Chondrocyte (in vitro differentiated cells): ENCODE measurements at regions not wholly inside any gene's neighbourhood (a gene's known extent, or its start where the extent isn't known, plus 50 kb on each side); places are given as distances from the start of the nearest gene placed in this dataset.
A peak's percentile ranks its signal among the peaks of the same experiment; 100 is the strongest.

Experiments used
- DNase-seq: peaks from one replicate; pipeline ENCODE4 v3.0.0; 2021; ENCODE audit warnings: mixed read lengths, low spot score
- H3K27ac Mint-ChIP-seq: one replicate; pipeline ENCODE4 v1.8.0; 2021; ENCODE audit warnings: mild to moderate bottlenecking, moderate library complexity, mixed read lengths; ENCODE audit not compliant: unreplicated experiment
- H3K27me3 Mint-ChIP-seq: 2 replicates; pipeline ENCODE4 v1.8.0; 2021; ENCODE audit warnings: low read depth, mixed read lengths
- H3K36me3 Mint-ChIP-seq: 2 replicates; pipeline ENCODE4 v1.8.0; 2021; ENCODE audit warnings: low read depth, mixed read lengths
- H3K4me1 Mint-ChIP-seq: 2 replicates; pipeline ENCODE4 v1.8.0; 2021; ENCODE audit warnings: low read depth, mild to moderate bottlenecking, mixed read lengths
- H3K4me3 Mint-ChIP-seq: one replicate; pipeline ENCODE4 v1.8.0; 2021; ENCODE audit warnings: mild to moderate bottlenecking, moderate library complexity, mixed read lengths; ENCODE audit not compliant: unreplicated experiment
- H3K9me3 Mint-ChIP-seq: 2 replicates; pipeline ENCODE4 v1.8.0; 2021; ENCODE audit warnings: low read depth, mixed read lengths
- TF ChIP-seq, protein P1 (sequence below): fragments of 200-600 bp; sonication (generic); IDR thresholded peaks from 2 replicates; pipeline ENCODE4 v1.5.0; 2021; ENCODE audit warnings: antibody characterized with exemption, mild to moderate bottlenecking, moderate library complexity

DNA sequence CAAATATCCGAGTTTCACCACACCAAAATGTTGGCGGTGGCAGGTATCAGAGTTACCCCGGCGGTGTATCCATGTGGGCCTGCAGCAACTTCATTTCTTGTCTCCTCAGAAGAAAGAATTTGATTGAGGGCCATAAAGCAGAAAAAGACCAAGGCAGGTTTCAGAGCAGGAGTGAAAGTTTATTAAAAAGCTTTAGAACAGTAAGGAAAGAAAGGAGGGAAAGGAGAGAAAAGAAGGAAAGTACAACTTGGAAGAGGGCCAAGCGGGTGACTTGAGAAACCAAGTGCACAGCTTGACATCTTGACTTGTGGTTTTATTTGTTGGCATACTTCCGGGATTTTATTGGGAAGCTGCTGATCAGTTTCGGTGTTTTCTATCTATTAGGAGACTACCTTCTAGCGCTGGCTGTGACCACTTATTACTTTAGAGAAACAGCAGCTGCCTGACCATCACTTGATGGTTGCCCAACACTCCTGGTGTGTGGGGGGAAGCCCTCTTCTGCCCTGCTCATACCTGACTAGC lies 75.5 kb upstream of the RAB3GAP2 start:
- H3K9me3 Mint-ChIP-seq = no peaks in the 10 kb centered on the region
- DNase-seq = no peak
- TF ChIP-seq, protein P1, sequence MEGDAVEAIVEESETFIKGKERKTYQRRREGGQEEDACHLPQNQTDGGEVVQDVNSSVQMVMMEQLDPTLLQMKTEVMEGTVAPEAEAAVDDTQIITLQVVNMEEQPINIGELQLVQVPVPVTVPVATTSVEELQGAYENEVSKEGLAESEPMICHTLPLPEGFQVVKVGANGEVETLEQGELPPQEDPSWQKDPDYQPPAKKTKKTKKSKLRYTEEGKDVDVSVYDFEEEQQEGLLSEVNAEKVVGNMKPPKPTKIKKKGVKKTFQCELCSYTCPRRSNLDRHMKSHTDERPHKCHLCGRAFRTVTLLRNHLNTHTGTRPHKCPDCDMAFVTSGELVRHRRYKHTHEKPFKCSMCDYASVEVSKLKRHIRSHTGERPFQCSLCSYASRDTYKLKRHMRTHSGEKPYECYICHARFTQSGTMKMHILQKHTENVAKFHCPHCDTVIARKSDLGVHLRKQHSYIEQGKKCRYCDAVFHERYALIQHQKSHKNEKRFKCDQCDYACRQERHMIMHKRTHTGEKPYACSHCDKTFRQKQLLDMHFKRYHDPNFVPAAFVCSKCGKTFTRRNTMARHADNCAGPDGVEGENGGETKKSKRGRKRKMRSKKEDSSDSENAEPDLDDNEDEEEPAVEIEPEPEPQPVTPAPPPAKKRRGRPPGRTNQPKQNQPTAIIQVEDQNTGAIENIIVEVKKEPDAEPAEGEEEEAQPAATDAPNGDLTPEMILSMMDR = no peak
- H3K27ac Mint-ChIP-seq = no peak overlapping the region
- no peaks in the 10 kb centered on the region for H3K36me3 Mint-ChIP-seq
- H3K4me1 Mint-ChIP-seq = peaks cover 4% of the 10 kb centered on the region
- peaks cover 6% of the 10 kb centered on the region for H3K27me3 Mint-ChIP-seq
- no peak overlapping the region for H3K4me3 Mint-ChIP-seq

DNA sequence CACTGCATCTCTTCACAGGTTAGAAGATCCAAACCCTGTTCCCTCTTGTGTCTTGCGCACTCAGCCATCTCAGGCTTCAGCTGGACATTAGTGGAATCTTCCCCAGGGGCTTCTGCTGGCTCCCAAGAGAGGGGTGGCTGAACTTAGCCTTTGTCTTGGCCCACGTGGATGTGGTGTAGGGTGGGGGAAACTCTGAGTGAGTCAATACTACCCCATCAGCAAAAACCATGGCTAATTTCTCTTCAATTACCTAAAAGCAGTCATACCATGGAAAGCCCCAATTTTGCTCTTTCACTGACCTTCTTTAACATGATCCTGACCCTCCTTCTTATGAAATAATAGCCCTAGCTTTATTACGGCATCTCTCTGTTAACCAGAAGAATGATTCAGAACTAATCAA lies 72.5 kb upstream of the RAB3GAP2 start:
- Mint-ChIP-seq H3K27ac (no peak overlapping the region), H3K4me1 (peaks cover 2% of the 10 kb centered on the region), H3K27me3 (peaks cover 6% of the 10 kb centered on the region), H3K4me3 (no peak overlapping the region), H3K9me3 (no peaks in the 10 kb centered on the region), H3K36me3 (no peaks in the 10 kb centered on the region)
- TF ChIP-seq, protein P1 = no peak
- DNase-seq = no peak

DNA sequence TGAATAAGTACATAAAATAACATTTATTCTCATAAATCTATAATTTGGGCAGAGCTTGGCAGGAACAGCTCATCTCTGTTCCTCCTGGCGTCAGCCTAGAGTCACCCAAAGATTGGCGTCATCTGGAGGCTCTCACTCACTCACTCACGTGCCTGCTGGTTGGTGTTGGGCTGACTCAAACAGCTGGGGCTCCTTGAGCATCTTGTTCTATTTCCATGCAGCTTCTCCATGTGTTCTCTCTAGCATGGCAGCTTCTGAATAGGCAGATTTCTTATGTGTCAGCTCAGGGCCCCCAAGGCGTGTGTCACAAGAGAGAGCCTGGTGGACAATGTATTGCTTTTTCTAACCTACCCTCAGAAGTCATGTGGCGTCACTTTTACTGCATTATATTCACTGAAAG lies 70.6 kb upstream of the RAB3GAP2 start:
- Mint-ChIP-seq H3K36me3 (no peaks in the 10 kb centered on the region), H3K27ac (no peak overlapping the region), H3K4me1 (no peaks in the 10 kb centered on the region), H3K9me3 (no peaks in the 10 kb centered on the region), H3K4me3 (no peak overlapping the region), H3K27me3 (peaks cover 4% of the 10 kb centered on the region)
- TF ChIP-seq, protein P1 = no peak
- no peak for DNase-seq

DNA sequence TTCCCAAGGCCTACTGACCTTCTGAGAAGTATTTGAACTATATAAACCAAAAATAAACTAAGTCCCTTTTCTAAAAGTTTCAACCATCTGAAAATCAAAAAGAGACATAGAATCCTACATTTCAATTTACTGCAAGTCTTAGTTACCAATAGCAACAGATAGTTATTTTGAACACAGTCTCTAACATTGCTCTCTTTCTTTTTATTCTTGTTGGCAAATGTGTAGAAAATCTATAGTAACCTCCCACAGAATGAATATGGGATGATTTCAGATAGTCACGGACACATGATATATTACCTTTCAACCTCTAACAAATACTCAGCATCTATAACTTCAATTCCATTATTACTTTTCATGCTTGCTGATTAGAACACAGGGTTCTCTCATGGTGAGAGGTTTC lies 68.9 kb upstream of the RAB3GAP2 start:
- no peaks in the 10 kb centered on the region for H3K9me3 Mint-ChIP-seq
- H3K4me1 Mint-ChIP-seq = peaks cover 7% of the 10 kb centered on the region
- no peak for DNase-seq
- H3K36me3 Mint-ChIP-seq = no peaks in the 10 kb centered on the region
- H3K27ac Mint-ChIP-seq = no peak overlapping the region
- TF ChIP-seq, protein P1 = no peak
- H3K27me3 Mint-ChIP-seq = no peaks in the 10 kb centered on the region
- H3K4me3 Mint-ChIP-seq = no peak overlapping the region

DNA sequence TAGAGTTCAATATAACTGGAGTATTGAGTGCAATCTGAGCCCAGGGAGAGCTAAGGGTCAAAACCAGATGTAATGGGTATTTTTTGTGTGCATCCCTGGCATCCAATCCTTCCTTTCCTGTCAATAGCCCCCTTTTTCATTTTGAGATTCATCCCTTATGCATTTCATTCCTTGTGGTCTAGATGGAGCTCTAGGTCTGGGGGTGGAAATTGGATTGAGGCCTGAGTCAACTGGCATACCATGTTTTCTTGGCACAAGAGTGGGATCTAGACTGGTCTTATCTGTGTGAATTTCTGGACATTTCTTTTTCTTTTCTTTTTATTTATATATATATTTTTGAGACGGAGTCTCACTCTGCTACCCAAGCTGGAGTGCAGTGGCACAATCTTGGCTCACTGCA lies 67.3 kb upstream of the RAB3GAP2 start:
- no peak for DNase-seq
- TF ChIP-seq, protein P1 = peak; percentile 22
- Mint-ChIP-seq H3K9me3 (no peaks in the 10 kb centered on the region), H3K4me3 (no peak overlapping the region), H3K27ac (no peak overlapping the region), H3K27me3 (no peaks in the 10 kb centered on the region), H3K36me3 (no peaks in the 10 kb centered on the region), H3K4me1 (peaks cover 11% of the 10 kb centered on the region)
